ENCODE measurements at regions not wholly inside any gene's neighbourhood (a gene's known extent, or its start where the extent isn't known, plus 50 kb on each side); places are given as distances from the start of the nearest gene placed in this dataset.

DNA sequence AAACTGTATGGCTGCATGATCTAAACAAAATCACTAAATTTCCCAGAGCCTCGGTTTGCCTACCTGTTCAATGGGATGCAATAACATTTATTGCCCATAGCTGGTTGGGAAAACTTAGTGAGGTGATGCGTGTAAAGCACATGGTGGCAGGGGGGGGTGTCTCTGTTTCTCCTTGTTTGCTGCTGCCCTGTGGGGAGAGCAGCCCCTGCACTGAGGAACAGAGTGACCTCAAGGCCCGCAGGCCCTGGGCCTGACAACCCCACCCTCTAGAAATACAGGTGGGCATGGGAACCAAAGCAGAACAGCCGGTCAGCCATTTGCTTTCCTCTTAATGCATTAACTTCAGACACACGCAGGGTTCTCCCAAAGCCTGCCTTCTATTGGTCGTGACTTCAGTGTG, 55.1 kb upstream of the SLC66A3 start:
- no peak for DNase-seq (ENCODE audit: low read depth, low spot score)

- DNase-seq (ENCODE audit: low read depth, low spot score), result no peak
These were observed 54.3 kb upstream of the SLC66A3 start for GRCh38 chr2:11100976-11101375.

GRCh38 chr2:11101430-11101829, 53.8 kb upstream of the SLC66A3 start:
- no peak for DNase-seq (ENCODE audit: low read depth, low spot score)

DNA sequence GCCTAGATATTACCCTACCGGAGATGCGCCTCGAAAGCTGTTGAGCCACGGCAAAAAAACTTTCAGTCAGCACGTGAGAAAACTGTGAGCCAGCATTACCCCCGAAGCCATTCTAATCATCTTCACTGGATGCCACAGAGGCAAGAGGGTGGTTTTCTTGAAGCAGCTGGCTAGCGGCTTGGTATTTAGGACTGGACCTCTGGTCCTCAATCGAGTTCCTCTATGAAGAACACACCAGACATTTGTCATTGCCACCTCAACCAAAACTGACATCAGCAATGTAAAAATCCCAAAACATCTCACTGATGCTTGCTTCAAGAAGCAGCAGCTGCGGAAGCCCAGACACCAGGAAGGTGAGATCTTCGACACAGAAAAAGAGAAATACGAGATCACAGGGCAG, 52.8 kb upstream of the SLC66A3 start:
- DNase-seq (ENCODE audit: low read depth, low spot score), result no peak

- DNase-seq (ENCODE audit: low read depth, low spot score), result no peak
These were observed 52.1 kb upstream of the SLC66A3 start for GRCh38 chr2:11102956-11103860.

- DNase-seq (ENCODE audit: low read depth, low spot score), result no peak
These were observed 51.1 kb upstream of the SLC66A3 start for GRCh38 chr2:11103984-11104793.

GRCh38 chr2:11104794-11105660, 50.2 kb upstream of the SLC66A3 start:
- no peak for DNase-seq (ENCODE audit: low read depth, low spot score)

All from smooth muscle cell of the brain vasculature (primary cell).